Memory B cell (primary cell): ENCODE measurements at regions not wholly inside any gene's neighbourhood (a gene's known extent, or its start where the extent isn't known, plus 50 kb on each side); places are given as distances from the start of the nearest gene placed in this dataset.
"Not testable (repeated sequence)": the region's sequence is repeated elsewhere in the genome, so short reads cannot be mapped to it uniquely, and the experiment has no call there.

Source experiments
- ATAC-seq: fragments of 150-1000 bp; cut with Tn5 transposase; 2 replicates; pipeline ENCODE4 v1.10.0; 2021; ENCODE audit warnings: low read depth, mild to moderate bottlenecking, moderate library complexity
- DNase-seq, 2 donors: peaks; one replicate each; pipeline ENCODE4 v3.0.0; 2022; ENCODE audit warnings: low spot score in 2 of 2
- H3K27ac Mint-ChIP-seq: one replicate; pipeline ENCODE4 v1.8.0; 2022; ENCODE audit warnings: mild to moderate bottlenecking, moderate library complexity, mixed read lengths
- H3K27me3 Mint-ChIP-seq: one replicate; pipeline ENCODE4 v1.8.0; 2022; ENCODE audit warnings: mixed read lengths
- H3K36me3 Mint-ChIP-seq: one replicate; pipeline ENCODE4 v1.8.0; 2022; ENCODE audit warnings: mild to moderate bottlenecking, mixed read lengths
- H3K4me1 Mint-ChIP-seq: one replicate; pipeline ENCODE4 v1.8.0; 2022; ENCODE audit warnings: mixed read lengths
- H3K4me3 Mint-ChIP-seq: one replicate; pipeline ENCODE4 v1.8.0; 2022; ENCODE audit warnings: mild to moderate bottlenecking, moderate library complexity, mixed read lengths
- H3K9me3 Mint-ChIP-seq: one replicate; pipeline ENCODE4 v1.8.0; 2022; ENCODE audit warnings: mixed read lengths

GRCh38 chr2:239720361-239721360 lies 304.5 kb downstream of the NDUFA10 start:
- Mint-ChIP-seq H3K27me3 (peaks cover 7% of the 10 kb centered on the region), H3K4me3 (no peak overlapping the region), H3K4me1 (no peaks in the 10 kb centered on the region), H3K27ac (no peak overlapping the region), H3K9me3 (peaks cover 3% of the 10 kb centered on the region), H3K36me3 (no peaks in the 10 kb centered on the region)
- ATAC-seq (no peak), DNase-seq (no peak)

- Mint-ChIP-seq H3K27me3 (peaks cover 7% of the 10 kb centered on the region), H3K27ac (no peak overlapping the region), H3K4me1 (no peaks in the 10 kb centered on the region), H3K9me3 (peaks cover 3% of the 10 kb centered on the region), H3K4me3 (no peak overlapping the region), H3K36me3 (no peaks in the 10 kb centered on the region)
- DNase-seq (no peak), ATAC-seq (no peak)
These were observed 305.3 kb downstream of the NDUFA10 start for GRCh38 chr2:239719791-239720360.

- ATAC-seq, H3K36me3 Mint-ChIP-seq, H3K4me1 Mint-ChIP-seq, H3K4me3 Mint-ChIP-seq, H3K27me3 Mint-ChIP-seq, H3K9me3 Mint-ChIP-seq, H3K27ac Mint-ChIP-seq, DNase-seq: not testable (repeated sequence)
These were observed 306.2 kb downstream of the NDUFA10 start for GRCh38 chr2:239718991-239719390.

GRCh38 chr2:239717706-239718105 lies 307.4 kb downstream of the NDUFA10 start:
- H3K27ac Mint-ChIP-seq = no peak overlapping the region
- H3K36me3 Mint-ChIP-seq = peaks cover 3% of the 10 kb centered on the region
- no peak overlapping the region for H3K4me3 Mint-ChIP-seq
- no peak for ATAC-seq
- H3K4me1 Mint-ChIP-seq = no peaks in the 10 kb centered on the region
- H3K27me3 Mint-ChIP-seq = peaks cover 3% of the 10 kb centered on the region
- H3K9me3 Mint-ChIP-seq = peaks cover 8% of the 10 kb centered on the region
- DNase-seq = no peak

GRCh38 chr2:239717319-239717675 lies 307.8 kb downstream of the NDUFA10 start:
- DNase-seq (no peak), ATAC-seq (no peak)
- Mint-ChIP-seq H3K36me3 (peaks cover 6% of the 10 kb centered on the region), H3K27ac (no peak overlapping the region), H3K4me1 (no peaks in the 10 kb centered on the region), H3K9me3 (peaks cover 10% of the 10 kb centered on the region), H3K27me3 (peaks cover 3% of the 10 kb centered on the region), H3K4me3 (no peak overlapping the region)

- no peak for DNase-seq
- Mint-ChIP-seq H3K36me3 (peaks cover 6% of the 10 kb centered on the region), H3K27me3 (peaks cover 3% of the 10 kb centered on the region), H3K27ac (no peak overlapping the region), H3K9me3 (peaks cover 10% of the 10 kb centered on the region), H3K4me3 (no peak overlapping the region), H3K4me1 (no peaks in the 10 kb centered on the region)
- no peak for ATAC-seq
These were observed 308.4 kb downstream of the NDUFA10 start for GRCh38 chr2:239716536-239717318.

- no peak overlapping the region for H3K27ac Mint-ChIP-seq
- DNase-seq (no peak), ATAC-seq (no peak)
- peaks cover 12% of the 10 kb centered on the region for H3K9me3 Mint-ChIP-seq
- H3K4me3 Mint-ChIP-seq = no peak overlapping the region
- H3K27me3 Mint-ChIP-seq = peaks cover 10% of the 10 kb centered on the region
- H3K4me1 Mint-ChIP-seq = no peaks in the 10 kb centered on the region
- H3K36me3 Mint-ChIP-seq = peaks cover 6% of the 10 kb centered on the region
These were observed 309.1 kb downstream of the NDUFA10 start for GRCh38 chr2:239716009-239716408.

- Mint-ChIP-seq H3K36me3 (peaks cover 6% of the 10 kb centered on the region), H3K9me3 (peaks cover 14% of the 10 kb centered on the region), H3K27ac (no peak overlapping the region), H3K27me3 (peaks cover 12% of the 10 kb centered on the region), H3K4me3 (no peak overlapping the region), H3K4me1 (no peaks in the 10 kb centered on the region)
- ATAC-seq = no peak
- no peak for DNase-seq
These were observed 309.5 kb downstream of the NDUFA10 start for GRCh38 chr2:239715606-239716005.

GRCh38 chr2:239715202-239715601 lies 309.9 kb downstream of the NDUFA10 start:
- Mint-ChIP-seq H3K36me3 (peaks cover 6% of the 10 kb centered on the region), H3K9me3 (peaks cover 14% of the 10 kb centered on the region), H3K27me3 (peaks cover 12% of the 10 kb centered on the region), H3K4me1 (no peaks in the 10 kb centered on the region), H3K27ac (no peak overlapping the region), H3K4me3 (no peak overlapping the region)
- no peak for ATAC-seq
- no peak for DNase-seq

GRCh38 chr2:239714116-239714515 lies 311.0 kb downstream of the NDUFA10 start:
- H3K4me3 Mint-ChIP-seq = no peak overlapping the region
- peaks cover 6% of the 10 kb centered on the region for H3K36me3 Mint-ChIP-seq
- H3K9me3 Mint-ChIP-seq = peaks cover 14% of the 10 kb centered on the region
- peaks cover 12% of the 10 kb centered on the region for H3K27me3 Mint-ChIP-seq
- no peak for DNase-seq
- no peak overlapping the region for H3K27ac Mint-ChIP-seq
- ATAC-seq = no peak
- H3K4me1 Mint-ChIP-seq = no peaks in the 10 kb centered on the region

GRCh38 chr2:239712755-239713154 lies 311.9 kb upstream of the HDAC4 start:
- Mint-ChIP-seq H3K27ac (no peak overlapping the region), H3K4me1 (no peaks in the 10 kb centered on the region), H3K36me3 (peaks cover 6% of the 10 kb centered on the region), H3K9me3 (peaks cover 14% of the 10 kb centered on the region), H3K4me3 (no peak overlapping the region), H3K27me3 (peaks cover 12% of the 10 kb centered on the region)
- ATAC-seq = no peak
- DNase-seq = no peak

GRCh38 chr2:239711911-239712570 lies 311.2 kb upstream of the HDAC4 start:
- Mint-ChIP-seq H3K9me3 (peaks cover 14% of the 10 kb centered on the region), H3K4me3 (no peak overlapping the region), H3K36me3 (peaks cover 6% of the 10 kb centered on the region), H3K4me1 (no peaks in the 10 kb centered on the region), H3K27me3 (peaks cover 14% of the 10 kb centered on the region), H3K27ac (no peak overlapping the region)
- no peak for ATAC-seq
- DNase-seq = no peak

- ATAC-seq (no peak), DNase-seq (no peak)
- no peak overlapping the region for H3K4me3 Mint-ChIP-seq
- H3K4me1 Mint-ChIP-seq = no peaks in the 10 kb centered on the region
- no peak overlapping the region for H3K27ac Mint-ChIP-seq
- peaks cover 6% of the 10 kb centered on the region for H3K36me3 Mint-ChIP-seq
- H3K27me3 Mint-ChIP-seq = peaks cover 19% of the 10 kb centered on the region
- peaks cover 14% of the 10 kb centered on the region for H3K9me3 Mint-ChIP-seq
These were observed 310.4 kb upstream of the HDAC4 start for GRCh38 chr2:239710953-239711861.
